ENCODE measurements at regions not wholly inside any gene's neighbourhood (a gene's known extent, or its start where the extent isn't known, plus 50 kb on each side); places are given as distances from the start of the nearest gene placed in this dataset.

- POLR2A ChIA-PET = no interaction called here
Measured at GRCh38 chr1:55814967-55815366, 599.8 kb upstream of the USP24 start.

GRCh38 chr1:55813618-55814017, 598.5 kb upstream of the USP24 start:
- intact Hi-C loops (cut with micrococcal nuclease) = no loop called here
- Mint-ChIP-seq H3K4me1 (ENCODE audit: insufficient read depth, unreplicated experiment) (peaks cover 14% of the 10 kb centered on the region), H3K4me3 (ENCODE audit: unreplicated experiment) (no peak overlapping the region), H3K9me3 (ENCODE audit: unreplicated experiment) (peaks cover 8% of the 10 kb centered on the region), H3K27ac (ENCODE audit: low read depth, unreplicated experiment) (no peak overlapping the region), H3K27me3 (ENCODE audit: insufficient read depth, unreplicated experiment) (no peaks in the 10 kb centered on the region), H3K36me3 (ENCODE audit: insufficient read depth, unreplicated experiment) (no peaks in the 10 kb centered on the region)
- BruUV-seq (replicated peaks) = no TSS peak
- CTCF ChIA-PET = interaction anchor here (0.5 to 0.7 kb wide), 2 partner anchors 9 to 56 kb away, joined by 3 to 5 read pairs; no protein-coding TSS in a partner anchor
- TF ChIP-seq CTCF (IDR thresholded peaks at IDR 0.05; ENCODE audit: unreplicated experiment) = no peak
- DNase-seq (ENCODE audit: unreplicated experiment) = peak; percentile 63
- POLR2A ChIA-PET = no interaction called here

More at GRCh38 chr1:55814967-55815366, 599.8 kb upstream of the USP24 start:
- H3K36me3 Mint-ChIP-seq (ENCODE audit: insufficient read depth, unreplicated experiment) = no peaks in the 10 kb centered on the region
- H3K27me3 Mint-ChIP-seq (ENCODE audit: insufficient read depth, unreplicated experiment) = no peaks in the 10 kb centered on the region
- BruUV-seq (replicated peaks) = no TSS peak
- H3K4me1 Mint-ChIP-seq (ENCODE audit: insufficient read depth, unreplicated experiment) = peaks cover 14% of the 10 kb centered on the region
- CTCF ChIA-PET = interaction anchor here (0.6 to 1.4 kb wide), 2 partner anchors 8 to 669 kb away, joined by 3 read pairs; no protein-coding TSS in a partner anchor
- DNase-seq (ENCODE audit: unreplicated experiment) = no peak
- H3K27ac Mint-ChIP-seq (ENCODE audit: low read depth, unreplicated experiment) = no peak overlapping the region
- H3K4me3 Mint-ChIP-seq (ENCODE audit: unreplicated experiment) = no peak overlapping the region
- no peak for TF ChIP-seq CTCF (IDR thresholded peaks at IDR 0.05; ENCODE audit: unreplicated experiment)
- H3K9me3 Mint-ChIP-seq (ENCODE audit: unreplicated experiment) = no peaks in the 10 kb centered on the region
- intact Hi-C loops (cut with micrococcal nuclease) = no loop called here

GRCh38 chr1:55812281-55812680, 597.1 kb upstream of the USP24 start:
- POLR2A ChIA-PET = no interaction called here
- peaks cover 8% of the 10 kb centered on the region for H3K9me3 Mint-ChIP-seq (ENCODE audit: unreplicated experiment)
- no peak for TF ChIP-seq CTCF (IDR thresholded peaks at IDR 0.05; ENCODE audit: unreplicated experiment)
- no TSS peak for BruUV-seq (replicated peaks)
- H3K4me3 Mint-ChIP-seq (ENCODE audit: unreplicated experiment) = no peak overlapping the region
- CTCF ChIA-PET = no interaction called here
- intact Hi-C loops (cut with micrococcal nuclease) = no loop called here
- no peaks in the 10 kb centered on the region for H3K27me3 Mint-ChIP-seq (ENCODE audit: insufficient read depth, unreplicated experiment)
- peaks cover 14% of the 10 kb centered on the region for H3K4me1 Mint-ChIP-seq (ENCODE audit: insufficient read depth, unreplicated experiment)
- peak; percentile 8 for DNase-seq (ENCODE audit: unreplicated experiment)
- peak overlapping the region; percentile 39 for H3K27ac Mint-ChIP-seq (ENCODE audit: low read depth, unreplicated experiment)
- no peaks in the 10 kb centered on the region for H3K36me3 Mint-ChIP-seq (ENCODE audit: insufficient read depth, unreplicated experiment)

GRCh38 chr1:55808263-55808662, 593.1 kb upstream of the USP24 start:
- POLR2A ChIA-PET = no interaction called here
- no peak overlapping the region for H3K27ac Mint-ChIP-seq (ENCODE audit: low read depth, unreplicated experiment)
- TF ChIP-seq CTCF (IDR thresholded peaks at IDR 0.05; ENCODE audit: unreplicated experiment) = no peak
- H3K27me3 Mint-ChIP-seq (ENCODE audit: insufficient read depth, unreplicated experiment) = no peaks in the 10 kb centered on the region
- CTCF ChIA-PET = interaction anchor here (0.6 kb wide), 2 partner anchors 14 to 119 kb away, joined by 3 to 5 read pairs; no protein-coding TSS in a partner anchor
- BruUV-seq (replicated peaks) = no TSS peak
- intact Hi-C loops (cut with micrococcal nuclease) = no loop called here
- peaks cover 8% of the 10 kb centered on the region for H3K9me3 Mint-ChIP-seq (ENCODE audit: unreplicated experiment)
- DNase-seq (ENCODE audit: unreplicated experiment) = no peak
- no peak overlapping the region for H3K4me3 Mint-ChIP-seq (ENCODE audit: unreplicated experiment)
- H3K36me3 Mint-ChIP-seq (ENCODE audit: insufficient read depth, unreplicated experiment) = no peaks in the 10 kb centered on the region
- peaks cover 13% of the 10 kb centered on the region for H3K4me1 Mint-ChIP-seq (ENCODE audit: insufficient read depth, unreplicated experiment)

Measured in MCF 10A (cell line).